Liver (tissue), 3 donors: ENCODE measurements at regions not wholly inside any gene's neighbourhood (a gene's known extent, or its start where the extent isn't known, plus 50 kb on each side); places are given as distances from the start of the nearest gene placed in this dataset.

Source experiments
- ATF3 ChIP-seq: IDR thresholded peaks from 2 replicates; pipeline ENCODE4 v1.6.1; 2016; ENCODE audit warnings: antibody characterized with exemption
- CTCF ChIP-seq: fragments of 150-350 bp; IDR thresholded peaks from 2 replicates; pipeline ENCODE4 v1.5.1; 2017; ENCODE audit warnings: improper control_type of control experiment, low read depth, low read length; ENCODE audit not compliant: missing input control
- EGR1 ChIP-seq, 2 donors: IDR thresholded peaks; 2 replicates each; pipeline ENCODE4 v1.6.1; 2016 to 2018; ENCODE audit warnings: antibody characterized with exemption in 2 of 2, low read depth in 2 of 2
- FOXA1 ChIP-seq: IDR thresholded peaks from 2 replicates; pipeline ENCODE4 v1.6.1; 2016; ENCODE audit warnings: antibody characterized with exemption
- JUND ChIP-seq, 2 donors: IDR thresholded peaks; 2 replicates each; pipeline ENCODE4 v1.6.1; 2016; ENCODE audit warnings: antibody characterized with exemption in 2 of 2
- MAX ChIP-seq: IDR thresholded peaks from 2 replicates; pipeline ENCODE4 v1.6.1; 2016; ENCODE audit warnings: antibody characterized with exemption
- NR2F2 ChIP-seq: IDR thresholded peaks from 2 replicates; pipeline ENCODE4 v1.6.1; 2016; ENCODE audit warnings: antibody characterized with exemption
- RAD21 ChIP-seq, 2 donors: IDR thresholded peaks; 2 replicates each; pipeline ENCODE4 v1.6.1; 2016; ENCODE audit warnings: antibody characterized with exemption in 2 of 2, mild to moderate bottlenecking in 2 of 2
- REST ChIP-seq: IDR thresholded peaks from 2 replicates; pipeline ENCODE4 v1.6.1; 2016; ENCODE audit warnings: antibody characterized with exemption, mild to moderate bottlenecking
- RXRA ChIP-seq, 2 donors: IDR thresholded peaks; 2 replicates each; pipeline ENCODE4 v1.6.1; 2017 to 2018; ENCODE audit warnings: antibody characterized with exemption in 2 of 2, mild to moderate bottlenecking in 1 of 2
- SP1 ChIP-seq: IDR thresholded peaks from 2 replicates; pipeline ENCODE4 v1.6.1; 2018; ENCODE audit warnings: antibody characterized with exemption, mild to moderate bottlenecking
- TAF1 ChIP-seq: conservative IDR thresholded peaks from 2 replicates; pipeline ENCODE4 v1.6.1; 2016; ENCODE audit warnings: antibody characterized with exemption, mild to moderate bottlenecking
- YY1 ChIP-seq: IDR thresholded peaks from 2 replicates; pipeline ENCODE4 v1.6.1; 2016; ENCODE audit warnings: antibody characterized with exemption, mild to moderate bottlenecking
- ZBTB33 ChIP-seq: IDR thresholded peaks from 2 replicates; pipeline ENCODE4 v1.6.1; 2016; ENCODE audit warnings: antibody characterized with exemption
- donor health status: healthy.
- donor health status: healthy.

GRCh38 chr3:127455541-127456450 lies 134.7 kb downstream of the TPRA1 start:
- TF ChIP-seq SP1 (no peak), CTCF (peak; percentile 63), RXRA (IDR thresholded peaks at IDR 0.05) (no peak), JUND (IDR thresholded peaks at IDR 0.05) (no peak), RAD21 (IDR thresholded peaks at IDR 0.05) (peak; percentile 70 to 78), FOXA1 (no peak), TAF1 (no peak), YY1 (no peak), MAX (no peak), EGR1 (IDR thresholded peaks at IDR 0.05; ENCODE audit: low read depth in 2 of 2) (no peak), ZBTB33 (no peak), NR2F2 (no peak), ATF3 (no peak), REST (no peak)
